Fibroblast of lung (primary cell): ENCODE measurements at regions not wholly inside any gene's neighbourhood (a gene's known extent, or its start where the extent isn't known, plus 50 kb on each side); places are given as distances from the start of the nearest gene placed in this dataset.
A peak's percentile ranks its signal among the peaks of the same experiment; 100 is the strongest.

Source experiments
- DNase-seq, 2 donors: peaks; one replicate each; pipeline versions ENCODE4 v3.0.0 to v3.0.0-alpha.2; 2010; ENCODE audit warnings: low read depth in 2 of 2
- H2AFZ ChIP-seq: 2 replicates; pipeline ENCODE4 v1.5.1; 2012; ENCODE audit warnings: low read length, control low read depth, inconsistent platforms
- H3K27ac ChIP-seq: 2 replicates; pipeline ENCODE4 v1.5.1; 2011; ENCODE audit warnings: low read length, control low read depth; ENCODE audit not compliant: insufficient read depth
- H3K27me3 ChIP-seq: 2 replicates; pipeline ENCODE4 v1.5.1; 2011; ENCODE audit warnings: mild to moderate bottlenecking, low read length; ENCODE audit not compliant: control insufficient read depth, insufficient read depth
- H3K36me3 ChIP-seq: 2 replicates; pipeline ENCODE4 v1.5.1; 2011; ENCODE audit warnings: low read length; ENCODE audit not compliant: control insufficient read depth, insufficient read depth
- H3K4me1 ChIP-seq: 2 replicates; pipeline ENCODE4 v1.5.1; 2011; ENCODE audit warnings: low read length; ENCODE audit not compliant: control insufficient read depth, insufficient read depth; ENCODE audit errors: extremely low read depth
- H3K4me2 ChIP-seq: 2 replicates; pipeline ENCODE4 v1.5.1; 2011; ENCODE audit warnings: low read length, control low read depth; ENCODE audit not compliant: insufficient read depth; ENCODE audit errors: extremely low read depth
- H3K4me3 ChIP-seq, 4 experiments: fragments of 200-600 bp in 1 of 4; sonication (generic) in 1 of 4; replicated peaks in 1 of 4; 2 replicates each; pipeline ENCODE4 v1.5.1; 2011 to 2016; ENCODE audit warnings: low read length in 4 of 4, low read depth in 3 of 4, mild to moderate bottlenecking in 3 of 4, control low read depth in 2 of 4, inconsistent platforms in 1 of 4, mixed read lengths in 1 of 4; ENCODE audit not compliant: insufficient read depth in 1 of 4; ENCODE audit errors: control extremely low read depth in 1 of 4
- H3K79me2 ChIP-seq: 2 replicates; pipeline ENCODE4 v1.5.1; 2012; ENCODE audit warnings: mild to moderate bottlenecking, low read length, inconsistent platforms; ENCODE audit not compliant: control insufficient read depth, insufficient read depth
- H3K9ac ChIP-seq: 2 replicates; pipeline ENCODE4 v1.5.1; 2011; ENCODE audit warnings: mild to moderate bottlenecking, low read length, control low read depth; ENCODE audit not compliant: insufficient read depth
- H3K9me3 ChIP-seq: 2 replicates; pipeline ENCODE4 v1.5.1; 2012; ENCODE audit warnings: low read depth, low read length; ENCODE audit not compliant: control insufficient read depth, insufficient read depth
- H4K20me1 ChIP-seq: 2 replicates; pipeline ENCODE4 v1.5.1; 2011; ENCODE audit warnings: low read length; ENCODE audit not compliant: control insufficient read depth, insufficient read depth; ENCODE audit errors: extremely low read depth
- CTCF ChIP-seq, 2 donors: IDR thresholded peaks in 1 of 2; conservative IDR thresholded peaks in 1 of 2; 1 replicate in 1 of 2; 2 replicates in 1 of 2; pipeline ENCODE4 v1.5.1; 2011 to 2012; ENCODE audit warnings: low read length in 2 of 2, control low read depth in 1 of 2, inconsistent platforms in 1 of 2, low read depth in 1 of 2, mild to moderate bottlenecking in 1 of 2
- EZH2 ChIP-seq: IDR thresholded peaks from 2 replicates; pipeline ENCODE4 v1.5.1; 2012; ENCODE audit warnings: low read length, control low read depth, mild to moderate bottlenecking; ENCODE audit errors: missing control alignments

DNA sequence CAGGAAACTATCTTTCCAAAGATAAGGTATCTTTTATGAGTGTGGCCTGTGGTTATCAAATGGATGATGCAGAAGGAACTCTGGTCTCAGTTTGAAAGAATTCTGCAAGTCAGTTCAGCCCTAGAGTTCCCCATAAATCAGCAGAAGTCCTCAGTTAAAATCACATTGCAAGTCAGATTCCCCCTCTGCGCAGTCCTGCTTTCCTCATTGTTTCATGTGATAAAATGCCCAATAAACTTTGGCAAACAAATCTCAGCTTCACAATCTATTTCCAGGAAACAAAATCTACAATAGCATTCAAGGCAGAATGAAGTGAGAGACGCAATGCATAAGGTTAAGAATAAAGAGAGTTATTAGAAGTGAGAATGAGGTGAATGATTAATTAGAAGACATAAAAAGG, 216.3 kb upstream of the KLHL1 start:
- no peak overlapping the region for H3K27ac ChIP-seq
- H3K79me2 ChIP-seq = no peaks in the 10 kb centered on the region
- TF ChIP-seq EZH2 = no peak
- no peak for TF ChIP-seq CTCF (conservative IDR thresholded peaks at IDR 0.05 in 1 of 2, IDR thresholded peaks at IDR 0.05 in 1 of 2; ENCODE audit: low read depth in 1 of 2, low read length in 2 of 2)
- no peaks in the 10 kb centered on the region for H4K20me1 ChIP-seq
- no peaks in the 10 kb centered on the region for H3K9me3 ChIP-seq
- H3K4me3 ChIP-seq = no peak overlapping the region
- H3K36me3 ChIP-seq = no peaks in the 10 kb centered on the region
- no peaks in the 10 kb centered on the region for H3K4me1 ChIP-seq
- no peak overlapping the region for H3K9ac ChIP-seq
- no peaks in the 10 kb centered on the region for H3K27me3 ChIP-seq
- no peak overlapping the region for H3K4me2 ChIP-seq
- no peak for DNase-seq
- H2AFZ ChIP-seq = no peak overlapping the region

DNA sequence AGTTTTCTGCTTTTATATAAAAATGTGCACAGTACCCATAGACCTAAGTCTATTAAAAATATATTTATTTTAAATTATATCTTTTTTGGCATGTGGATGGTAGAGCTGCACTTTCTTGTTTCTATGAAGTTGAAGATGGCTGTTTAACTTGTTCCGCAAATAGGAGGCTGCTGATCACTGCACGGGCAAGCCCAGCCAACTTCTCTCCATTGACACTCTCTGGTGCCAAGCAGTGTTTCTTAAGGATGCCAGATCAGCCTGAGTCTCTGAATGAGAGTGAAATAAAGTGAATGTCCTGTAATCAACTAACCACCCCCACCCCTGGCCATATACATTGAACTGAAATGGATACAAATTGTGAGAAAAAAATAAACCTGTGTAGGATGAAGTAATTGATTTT, 202.9 kb upstream of the KLHL1 start:
- TF ChIP-seq CTCF (conservative IDR thresholded peaks at IDR 0.05 in 1 of 2, IDR thresholded peaks at IDR 0.05 in 1 of 2; ENCODE audit: low read depth in 1 of 2, low read length in 2 of 2) (no peak), EZH2 (no peak)

DNA sequence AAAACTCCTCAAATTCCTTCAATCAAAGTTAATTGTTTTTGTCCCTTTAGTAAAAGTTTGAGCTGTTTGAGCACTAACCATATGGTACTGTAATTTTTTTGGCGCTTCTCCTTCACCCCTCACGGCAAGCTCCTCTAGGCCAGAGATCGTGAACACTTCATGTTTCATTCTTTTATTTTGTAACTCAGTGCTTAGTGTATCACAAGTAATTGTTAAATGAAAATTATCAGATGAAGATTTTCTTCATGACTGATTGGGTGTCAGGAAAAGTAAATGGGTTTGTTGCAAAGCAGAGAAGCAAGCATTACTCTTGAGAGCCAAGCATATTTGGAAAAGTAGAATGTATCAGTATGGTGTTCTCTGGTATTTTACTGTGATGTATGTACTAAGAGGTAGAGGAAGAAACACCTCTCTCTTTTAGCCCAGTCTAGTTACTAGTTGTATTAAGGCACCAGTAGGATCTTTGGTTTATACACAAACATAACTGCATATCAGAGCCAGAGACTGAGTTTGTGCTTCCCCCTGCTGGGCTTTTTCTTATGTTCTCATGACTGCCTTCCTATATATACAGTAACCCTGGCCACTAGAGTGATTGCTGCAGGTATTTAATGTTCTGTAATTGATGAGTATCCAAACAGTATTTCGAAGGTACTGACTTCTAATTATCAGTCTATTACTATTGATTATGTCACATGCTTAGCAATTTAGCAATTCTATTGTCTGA, 202.3 kb upstream of the KLHL1 start:
- H3K4me1 ChIP-seq = no peaks in the 10 kb centered on the region
- no peaks in the 10 kb centered on the region for H3K27me3 ChIP-seq
- TF ChIP-seq CTCF (conservative IDR thresholded peaks at IDR 0.05 in 1 of 2, IDR thresholded peaks at IDR 0.05 in 1 of 2; ENCODE audit: low read depth in 1 of 2, low read length in 2 of 2) (no peak), EZH2 (no peak)
- no peaks in the 10 kb centered on the region for H3K9me3 ChIP-seq
- H3K27ac ChIP-seq = no peak overlapping the region
- H4K20me1 ChIP-seq = no peaks in the 10 kb centered on the region
- H3K36me3 ChIP-seq = no peaks in the 10 kb centered on the region
- H3K9ac ChIP-seq = no peak overlapping the region
- H3K4me2 ChIP-seq = no peak overlapping the region
- peak; percentile 11 to 13 for DNase-seq
- no peaks in the 10 kb centered on the region for H3K79me2 ChIP-seq
- no peak overlapping the region for H3K4me3 ChIP-seq
- H2AFZ ChIP-seq = no peak overlapping the region

More for the DNA sequence above, 202.9 kb upstream of the KLHL1 start:
- no peaks in the 10 kb centered on the region for H3K79me2 ChIP-seq
- H3K9me3 ChIP-seq = no peaks in the 10 kb centered on the region
- H3K27ac ChIP-seq = no peak overlapping the region
- no peaks in the 10 kb centered on the region for H3K4me1 ChIP-seq
- H3K36me3 ChIP-seq = no peaks in the 10 kb centered on the region
- no peak for DNase-seq
- no peak overlapping the region for H3K9ac ChIP-seq
- no peaks in the 10 kb centered on the region for H3K27me3 ChIP-seq
- no peaks in the 10 kb centered on the region for H4K20me1 ChIP-seq
- H2AFZ ChIP-seq = no peak overlapping the region
- H3K4me3 ChIP-seq = no peak overlapping the region
- no peak overlapping the region for H3K4me2 ChIP-seq
